ENCODE measurements at regions not wholly inside any gene's neighbourhood (a gene's known extent, or its start where the extent isn't known, plus 50 kb on each side); places are given as distances from the start of the nearest gene placed in this dataset.

GRCh38 chr5:134463991-134464760, 52.5 kb upstream of the CDKN2AIPNL start:
- no peak overlapping the region for H3K4me3 ChIP-seq (ENCODE audit: low read depth, low read length)
- peak; percentile 34 for DNase-seq (ENCODE audit: low read depth)
- TF ChIP-seq CTCF (conservative IDR thresholded peaks at IDR 0.05; ENCODE audit: low read depth, low read length) = no peak

GRCh38 chr5:134463176-134463720, 51.6 kb upstream of the CDKN2AIPNL start:
- no peak overlapping the region for H3K4me3 ChIP-seq (ENCODE audit: low read depth, low read length)
- no peak for DNase-seq (ENCODE audit: low read depth)
- no peak for TF ChIP-seq CTCF (conservative IDR thresholded peaks at IDR 0.05; ENCODE audit: low read depth, low read length)

- H3K4me3 ChIP-seq (ENCODE audit: low read depth, low read length) = no peak overlapping the region
- no peak for TF ChIP-seq CTCF (conservative IDR thresholded peaks at IDR 0.05; ENCODE audit: low read depth, low read length)
These were observed 51.1 kb upstream of the CDKN2AIPNL start for GRCh38 chr5:134462761-134463160.

GRCh38 chr5:134462047-134462575, 50.4 kb upstream of the CDKN2AIPNL start:
- TF ChIP-seq CTCF (conservative IDR thresholded peaks at IDR 0.05; ENCODE audit: low read depth, low read length) = no peak
- no peak for DNase-seq (ENCODE audit: low read depth)
- H3K4me3 ChIP-seq (ENCODE audit: low read depth, low read length) = no peak overlapping the region

More at GRCh38 chr5:134462761-134463160, 51.1 kb upstream of the CDKN2AIPNL start:
- no peak for DNase-seq (ENCODE audit: low read depth)

Data from choroid plexus epithelial cell (primary cell).